ENCODE measurements at regions not wholly inside any gene's neighbourhood (a gene's known extent, or its start where the extent isn't known, plus 50 kb on each side); places are given as distances from the start of the nearest gene placed in this dataset.

DNA sequence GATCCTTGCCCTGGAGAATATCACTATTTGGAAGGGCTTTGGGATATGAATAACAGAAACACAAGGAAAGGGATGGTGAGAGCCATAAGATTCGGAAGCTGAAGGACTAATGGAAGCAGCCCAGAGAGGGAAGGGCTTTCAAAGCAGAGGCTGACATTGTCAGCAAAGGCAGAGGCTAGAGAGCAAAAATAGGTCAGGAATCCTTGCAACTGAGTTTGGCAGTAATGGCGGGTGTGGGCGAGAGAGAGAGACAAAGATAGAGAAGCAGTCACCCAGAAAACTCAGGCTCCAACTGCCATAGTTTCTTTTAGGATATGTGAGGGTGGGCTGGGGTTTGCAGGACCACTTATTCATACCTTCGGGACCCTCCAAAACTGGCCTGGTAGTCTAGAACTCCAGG is 248.6 kb downstream of the OPA1 start:
- TF ChIP-seq, protein P1, sequence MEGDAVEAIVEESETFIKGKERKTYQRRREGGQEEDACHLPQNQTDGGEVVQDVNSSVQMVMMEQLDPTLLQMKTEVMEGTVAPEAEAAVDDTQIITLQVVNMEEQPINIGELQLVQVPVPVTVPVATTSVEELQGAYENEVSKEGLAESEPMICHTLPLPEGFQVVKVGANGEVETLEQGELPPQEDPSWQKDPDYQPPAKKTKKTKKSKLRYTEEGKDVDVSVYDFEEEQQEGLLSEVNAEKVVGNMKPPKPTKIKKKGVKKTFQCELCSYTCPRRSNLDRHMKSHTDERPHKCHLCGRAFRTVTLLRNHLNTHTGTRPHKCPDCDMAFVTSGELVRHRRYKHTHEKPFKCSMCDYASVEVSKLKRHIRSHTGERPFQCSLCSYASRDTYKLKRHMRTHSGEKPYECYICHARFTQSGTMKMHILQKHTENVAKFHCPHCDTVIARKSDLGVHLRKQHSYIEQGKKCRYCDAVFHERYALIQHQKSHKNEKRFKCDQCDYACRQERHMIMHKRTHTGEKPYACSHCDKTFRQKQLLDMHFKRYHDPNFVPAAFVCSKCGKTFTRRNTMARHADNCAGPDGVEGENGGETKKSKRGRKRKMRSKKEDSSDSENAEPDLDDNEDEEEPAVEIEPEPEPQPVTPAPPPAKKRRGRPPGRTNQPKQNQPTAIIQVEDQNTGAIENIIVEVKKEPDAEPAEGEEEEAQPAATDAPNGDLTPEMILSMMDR (IDR thresholded peaks at IDR 0.05): no peak
- TF ChIP-seq POLR2A (IDR thresholded peaks at IDR 0.05) (no peak), POLR2AphosphoS5 (IDR thresholded peaks at IDR 0.05) (no peak)

Data from prostate gland (tissue), 2 donors.